SIG-M5 treated with dmso at 0.1 percent for 504 hours (cell line): ENCODE measurements at regions not wholly inside any gene's neighbourhood (a gene's known extent, or its start where the extent isn't known, plus 50 kb on each side); places are given as distances from the start of the nearest gene placed in this dataset.

Experiments used
- DNase-seq: peaks from one replicate; lab custom pipeline; 2025; ENCODE audit not compliant: unreplicated experiment; lab: John Stamatoyannopoulos, UW

DNA sequence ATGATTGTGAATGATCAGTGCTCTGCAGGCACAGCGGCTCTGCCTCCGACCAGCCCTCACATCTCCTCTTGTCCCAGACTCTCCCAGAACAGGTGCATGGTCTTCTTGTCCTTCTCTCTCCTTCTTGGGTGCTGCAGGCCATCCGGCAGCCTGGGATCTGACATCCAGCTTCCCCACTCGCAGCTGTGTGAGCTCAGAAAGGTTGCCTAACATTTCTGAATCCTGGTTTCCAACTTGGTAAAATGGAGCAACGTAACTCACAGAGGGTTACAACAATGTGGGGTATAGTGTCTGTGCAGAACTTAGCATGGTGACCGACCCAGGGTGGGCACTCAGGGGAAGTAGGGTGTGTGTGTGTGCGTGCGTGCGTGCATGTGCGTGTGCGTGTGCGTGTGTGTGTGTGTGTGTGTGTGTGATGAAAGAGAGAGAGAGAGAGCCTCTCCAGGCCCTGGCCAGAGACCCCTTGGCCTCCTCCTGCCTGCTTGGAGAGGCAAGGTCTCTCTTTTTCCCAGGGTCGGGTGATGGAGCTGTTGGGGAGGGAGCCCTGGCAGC, 110.1 kb downstream of the SNX5 start:
- no peak for DNase-seq

DNA sequence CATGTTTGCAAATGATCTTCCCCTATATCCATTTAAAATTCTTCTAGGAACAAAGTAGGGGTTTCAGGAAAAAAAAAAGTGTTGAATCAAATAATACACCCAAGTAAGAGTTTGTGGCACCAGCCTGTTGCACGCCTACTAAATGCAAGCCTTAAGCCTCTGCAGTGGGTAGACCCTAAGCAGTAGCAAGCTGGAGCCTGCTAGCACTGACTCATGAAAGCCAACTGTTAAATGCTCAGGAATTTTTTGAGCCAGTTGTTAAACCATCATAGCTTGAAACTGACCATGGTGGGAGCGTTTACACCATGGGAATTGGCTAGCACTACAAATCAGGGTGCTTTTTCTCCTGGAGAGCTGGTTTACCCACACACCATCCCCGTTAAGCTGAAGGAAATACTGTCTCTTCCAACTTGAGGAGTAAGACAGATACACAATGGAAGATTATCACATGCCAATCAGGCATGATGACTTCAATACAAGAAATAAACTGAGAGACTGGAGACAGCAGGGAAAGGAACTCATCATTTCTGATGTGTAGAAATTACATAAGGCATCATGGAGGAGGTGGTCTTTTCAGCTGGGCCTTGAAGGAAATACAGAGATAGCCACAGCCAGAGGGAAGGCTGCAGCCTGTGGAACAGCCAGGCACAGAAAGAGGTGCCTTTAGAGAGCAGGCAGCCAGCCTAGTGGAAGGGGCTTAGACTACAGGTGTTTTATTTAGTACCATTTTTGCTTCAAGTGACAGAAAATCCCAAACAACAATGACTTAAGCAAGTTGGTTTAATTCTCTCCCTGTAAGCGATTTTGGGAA, 110.8 kb downstream of the SNX5 start:
- DNase-seq: no peak

DNA sequence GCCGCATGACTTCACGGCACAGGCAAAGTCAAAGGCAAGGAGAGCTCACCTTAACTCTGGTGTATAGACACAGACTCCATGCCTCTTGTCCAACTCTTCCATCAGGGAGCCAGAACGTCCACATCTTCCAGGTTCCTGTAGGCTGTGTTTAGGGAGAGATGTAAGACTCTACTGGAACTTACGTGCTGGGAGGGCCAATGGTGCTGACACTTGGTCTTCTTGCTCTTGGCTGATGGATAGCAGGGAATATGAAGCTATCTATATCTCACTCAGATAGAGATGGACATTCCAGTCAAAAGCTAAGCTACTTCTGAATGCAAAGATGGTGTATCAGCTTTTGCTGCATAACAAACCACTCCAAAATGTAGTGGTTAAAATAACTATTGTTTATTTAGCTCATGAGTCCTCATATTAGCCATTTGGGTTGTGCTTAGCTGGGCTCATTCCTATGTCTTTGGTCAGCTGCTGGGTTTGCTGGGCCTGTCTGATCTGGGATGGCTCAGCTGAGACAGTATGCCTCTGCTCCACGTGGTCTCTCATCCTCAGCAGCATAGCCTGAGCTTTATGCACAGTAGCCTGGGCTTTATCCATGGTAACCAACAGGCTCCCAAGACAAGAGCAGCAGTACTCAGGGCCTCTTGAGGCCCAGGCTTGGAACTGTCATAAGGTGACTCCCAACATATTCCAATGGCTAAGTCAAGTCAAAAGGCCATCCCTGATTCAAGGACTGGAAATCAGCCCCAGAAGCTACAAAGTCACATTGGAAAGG, 111.6 kb downstream of the SNX5 start:
- DNase-seq: no peak

DNA sequence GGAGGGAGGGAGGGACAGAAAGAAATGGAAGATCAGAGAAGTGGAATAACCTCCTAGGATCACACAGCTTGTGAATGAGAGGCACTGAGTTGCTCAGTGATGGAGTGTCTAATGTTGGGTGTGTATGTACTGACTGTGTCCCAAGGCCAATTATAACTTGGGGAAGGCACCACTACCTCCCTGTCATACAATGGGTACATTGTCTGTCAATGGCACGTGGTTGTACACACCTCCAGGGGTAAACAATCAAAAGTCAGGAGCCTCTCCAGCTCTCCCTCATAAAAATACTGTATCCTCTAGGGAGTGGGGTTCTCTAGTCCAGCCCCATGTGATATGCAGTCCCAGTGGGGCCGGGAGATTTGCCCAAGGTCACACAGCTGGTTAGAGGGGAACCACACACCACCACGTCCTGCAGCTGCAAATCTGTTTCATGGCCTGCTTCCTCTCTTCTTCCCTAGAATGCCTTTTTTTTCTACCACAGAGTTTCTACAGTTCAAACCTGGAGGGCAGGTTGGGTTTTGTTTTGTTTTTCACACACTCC, 112.5 kb downstream of the SNX5 start:
- no peak for DNase-seq

DNA sequence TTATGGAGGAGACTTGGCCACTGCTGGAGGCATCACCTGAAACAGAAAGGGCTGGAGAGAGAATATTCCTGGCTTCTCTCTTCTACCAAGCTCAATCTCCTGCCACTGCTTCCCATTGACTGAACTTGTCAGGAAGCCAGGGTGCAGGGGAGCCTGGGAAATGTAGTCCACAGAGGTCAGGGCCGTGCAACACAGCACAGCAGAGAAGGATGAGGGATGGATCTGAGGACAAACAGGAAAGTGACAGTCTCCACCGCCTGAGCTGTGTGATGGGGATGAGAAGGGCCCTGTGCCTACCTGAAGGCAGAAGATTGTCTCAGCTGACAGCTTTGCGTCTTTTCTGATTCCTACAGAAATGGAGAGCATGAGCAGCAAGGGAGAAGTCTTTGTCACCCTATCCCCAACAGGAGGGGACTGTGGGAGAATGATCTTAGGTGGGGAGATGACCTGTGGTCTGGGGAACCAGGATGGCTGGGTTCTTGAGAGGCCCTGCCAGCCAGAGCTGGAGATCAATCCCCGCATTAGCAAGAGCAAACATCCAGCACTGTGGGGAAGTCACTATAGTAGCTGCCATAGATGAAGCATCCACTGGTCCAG, 114.2 kb downstream of the SNX5 start:
- DNase-seq: no peak

DNA sequence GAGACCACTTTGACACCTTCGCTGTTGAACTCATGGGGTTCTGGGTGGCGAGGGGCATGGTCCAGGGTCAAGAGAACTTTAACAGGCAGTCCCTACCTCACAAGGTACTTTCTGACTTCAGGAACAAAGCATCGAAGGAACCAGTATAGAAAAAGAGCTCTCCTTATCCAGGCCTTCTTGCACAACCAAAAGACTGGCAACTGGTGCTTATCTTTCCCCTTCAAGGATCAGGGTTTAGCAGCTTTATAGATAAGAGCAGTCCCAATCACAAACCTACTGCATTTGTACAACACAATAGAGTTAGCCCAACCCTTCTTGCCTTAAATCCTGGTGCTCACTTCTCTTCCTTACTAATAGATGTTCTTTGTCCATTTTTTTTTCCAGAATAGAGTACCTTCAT, 116.3 kb downstream of the SNX5 start:
- DNase-seq: no peak

DNA sequence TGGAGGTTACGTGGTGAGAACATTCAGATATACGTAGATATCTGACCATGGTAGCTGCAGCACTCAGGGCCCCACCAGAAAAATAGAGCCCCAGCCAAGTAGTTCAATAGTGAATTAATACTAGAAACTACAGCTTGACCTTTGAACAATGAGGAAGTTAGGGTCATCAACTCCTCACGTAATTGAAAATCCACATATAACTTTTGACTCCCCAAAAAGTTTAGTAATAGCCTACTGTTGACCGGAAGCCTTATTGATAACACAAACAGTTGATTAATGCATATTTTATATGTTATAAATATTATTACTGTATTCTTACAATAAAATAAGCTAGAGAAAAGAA, 117.9 kb downstream of the SNX5 start:
- no peak for DNase-seq

DNA sequence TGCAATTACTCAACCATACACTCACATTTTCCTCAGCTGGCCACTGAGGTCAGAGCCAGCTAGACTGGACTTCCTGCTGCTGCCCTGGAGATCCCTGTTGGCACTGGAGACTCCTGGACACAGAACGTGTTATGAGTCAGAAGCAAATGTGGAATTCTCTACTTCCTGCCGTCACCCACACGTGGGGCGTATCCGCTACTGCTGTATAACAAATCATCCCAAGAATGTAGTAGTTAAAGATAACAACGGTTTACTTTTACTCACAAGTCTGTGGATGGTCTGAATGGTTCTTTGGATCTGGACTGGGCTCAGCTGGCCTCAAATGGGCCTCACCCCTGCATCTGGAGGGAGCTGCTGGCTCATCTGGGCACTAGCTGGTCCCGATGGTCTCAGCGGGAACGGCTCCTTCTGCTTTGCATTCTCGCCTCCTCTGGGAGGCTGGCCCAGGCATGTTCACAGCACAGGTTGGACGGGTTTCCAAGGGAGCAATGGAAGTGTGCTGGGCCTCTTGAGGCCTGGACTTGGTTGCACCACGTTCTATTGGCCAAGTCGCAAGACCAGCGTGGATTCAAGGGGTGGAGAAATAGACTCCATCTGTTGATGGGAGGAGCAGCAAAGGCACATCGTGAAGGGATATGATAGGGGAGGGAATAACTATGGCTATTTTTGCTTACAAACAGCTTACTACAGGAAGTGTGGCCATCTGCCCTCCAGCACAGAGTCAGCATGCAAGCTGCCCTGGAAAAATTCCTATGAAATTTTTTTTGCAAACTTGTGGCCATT, 118.5 kb downstream of the SNX5 start:
- DNase-seq: no peak

DNA sequence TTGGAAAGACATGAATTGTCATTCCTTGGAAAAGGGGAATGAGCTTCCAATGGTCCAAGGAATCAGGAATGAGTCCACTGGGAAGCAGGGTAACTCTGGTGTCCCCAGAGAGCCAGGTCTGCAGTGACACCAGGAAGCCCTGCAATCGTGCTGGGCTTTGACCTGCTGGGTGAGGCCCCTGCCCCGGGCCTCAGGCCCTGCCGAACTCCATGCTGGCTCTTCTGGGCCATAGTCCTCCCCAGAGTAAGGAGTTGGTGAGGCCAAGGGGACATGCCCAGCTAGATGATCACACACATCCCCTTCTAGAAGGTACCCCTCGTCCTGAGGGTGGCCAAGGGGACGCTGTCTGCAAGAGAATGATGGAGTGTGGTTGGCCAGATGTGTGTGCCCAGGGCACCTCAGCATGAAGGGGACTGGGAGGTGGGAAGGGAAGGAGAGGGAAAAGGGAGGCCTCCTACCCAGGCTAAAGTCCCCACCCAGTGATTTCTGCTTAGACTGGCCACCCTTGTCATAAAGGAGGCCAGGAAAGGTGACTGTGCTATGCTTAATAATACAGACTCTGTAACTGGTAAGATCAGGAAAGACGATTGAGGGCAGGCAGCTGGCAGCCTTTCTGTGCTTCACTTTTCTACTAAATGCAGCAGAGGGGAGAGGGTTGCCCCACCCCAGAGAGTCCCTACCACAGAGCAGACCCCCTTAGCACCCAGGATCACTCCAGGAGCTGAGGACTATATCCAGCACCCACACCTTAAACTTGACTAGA, 119.3 kb downstream of the SNX5 start:
- no peak for DNase-seq

DNA sequence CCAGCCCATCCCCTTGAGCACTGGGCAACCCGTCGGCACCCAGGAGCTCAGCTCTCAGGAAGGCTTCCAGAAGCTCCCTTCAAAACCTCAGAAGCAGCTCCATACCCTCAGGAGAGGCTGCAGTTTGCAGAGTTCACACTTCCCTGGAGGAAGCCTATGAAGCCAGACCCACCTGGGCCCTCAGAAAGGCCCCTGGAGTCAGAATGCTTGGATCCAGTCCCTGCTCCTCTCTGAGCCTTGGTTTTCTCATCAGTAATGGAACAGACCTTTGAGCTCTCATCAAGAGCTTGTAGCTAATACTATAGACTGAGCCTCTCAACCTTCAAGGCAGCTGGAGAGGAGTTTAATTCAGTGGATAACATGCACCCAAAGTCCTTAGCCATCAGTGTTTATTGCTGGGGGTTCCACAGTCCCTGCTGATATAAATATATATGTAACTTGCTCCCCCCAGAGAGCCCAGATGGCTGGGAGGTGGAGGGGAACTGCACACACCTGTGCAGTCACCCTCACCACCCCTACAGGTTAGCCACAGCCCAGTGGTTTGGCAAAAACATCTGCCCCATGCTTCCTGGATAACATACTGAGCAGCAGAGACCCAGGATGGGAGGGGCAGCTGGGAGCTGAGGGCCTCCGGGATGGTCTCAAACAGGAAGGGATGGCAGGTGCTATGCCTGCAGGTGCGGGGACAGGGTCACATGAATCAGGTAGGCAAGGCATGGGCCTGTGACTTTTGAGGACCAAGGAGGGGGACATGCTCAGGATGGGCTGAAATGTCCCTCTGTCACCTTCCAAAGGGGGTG, 120.1 kb downstream of the SNX5 start:
- DNase-seq: no peak

DNA sequence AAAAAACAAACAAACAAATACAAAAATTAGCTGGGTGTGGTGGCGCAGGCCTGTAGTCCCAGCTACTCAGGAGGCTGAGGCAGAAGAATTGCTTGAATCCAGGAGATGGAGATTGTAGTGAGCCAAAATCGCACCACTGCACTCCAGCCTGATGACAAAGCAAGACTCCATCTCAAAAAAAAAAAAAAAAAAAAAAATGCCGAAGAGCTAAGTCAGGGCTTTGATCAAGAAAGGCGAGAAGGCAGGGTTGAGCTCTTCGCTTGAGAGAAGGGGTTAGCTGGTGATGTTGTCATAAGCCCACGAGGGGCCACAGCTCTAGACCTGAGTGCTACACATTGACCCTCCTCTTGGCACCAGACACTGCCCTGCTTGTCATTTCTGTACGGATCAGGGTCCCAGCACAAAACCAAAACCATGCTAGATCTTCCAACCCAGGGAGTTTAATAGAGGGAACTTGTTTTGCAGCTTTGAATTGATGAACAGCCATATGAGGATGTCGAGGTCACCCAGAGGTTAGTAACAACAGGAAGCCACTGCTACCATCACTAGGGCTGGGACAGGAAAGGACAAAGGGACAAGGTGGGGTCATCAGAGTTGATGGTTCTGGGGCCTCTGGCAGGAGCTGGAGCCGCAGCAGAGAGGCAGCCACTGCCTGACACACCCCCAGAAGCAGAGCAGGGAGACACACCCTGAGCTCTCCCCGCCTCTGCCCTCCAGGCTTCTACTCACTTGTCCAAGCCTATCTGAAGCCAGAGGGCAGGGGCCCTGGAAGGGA, 122.7 kb downstream of the SNX5 start:
- no peak for DNase-seq

DNA sequence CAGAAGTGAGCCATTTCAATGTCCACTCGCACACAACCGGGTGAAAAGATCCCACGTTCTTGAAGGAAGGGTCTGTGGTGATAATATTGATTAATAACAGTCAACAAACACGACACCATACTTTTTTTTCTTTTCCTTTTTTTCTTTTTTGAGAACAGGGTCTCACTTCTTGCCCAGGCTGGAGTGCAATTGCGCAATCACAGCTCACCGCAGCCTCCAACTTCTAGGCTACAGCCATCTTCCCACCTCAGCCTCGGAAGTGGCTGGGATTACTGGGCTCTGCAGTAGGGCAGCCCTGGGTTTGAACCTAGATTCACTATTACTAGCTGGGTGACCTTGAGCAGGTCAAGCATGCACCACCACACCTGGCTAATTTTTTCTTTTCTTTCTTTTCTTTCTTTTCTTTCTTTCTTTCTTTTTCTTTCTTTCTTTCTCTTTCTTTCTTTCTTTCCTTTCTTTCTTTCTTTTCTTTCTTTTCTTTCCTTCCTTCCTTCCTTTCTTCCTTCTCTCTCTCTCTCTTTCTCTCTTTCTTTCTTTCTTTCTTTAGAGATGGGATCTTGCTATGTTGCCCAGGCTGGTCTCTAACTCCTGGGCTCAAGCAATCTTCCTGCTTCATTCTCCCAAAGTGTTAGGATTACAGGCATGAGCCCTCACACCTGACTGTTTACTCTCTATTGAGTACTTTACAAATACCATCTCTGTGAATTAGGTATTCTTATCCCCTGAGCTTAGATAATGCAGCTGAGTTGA, 123.9 kb downstream of the SNX5 start:
- DNase-seq: no peak

DNA sequence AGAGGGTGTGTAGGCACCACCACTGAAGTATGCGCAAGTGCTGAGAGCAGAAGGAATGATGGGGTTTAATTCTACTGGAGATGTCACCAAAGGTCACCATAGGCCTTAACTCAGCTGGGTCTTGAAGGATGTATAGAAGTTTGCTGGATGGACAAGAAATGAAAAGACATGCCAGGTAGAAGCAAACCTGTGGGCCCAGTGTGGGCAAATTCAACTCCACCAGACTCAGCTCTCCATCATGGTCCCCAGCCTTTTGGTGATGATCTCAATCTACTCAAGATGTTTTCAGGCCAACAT, 124.5 kb downstream of the SNX5 start:
- no peak for DNase-seq

DNA sequence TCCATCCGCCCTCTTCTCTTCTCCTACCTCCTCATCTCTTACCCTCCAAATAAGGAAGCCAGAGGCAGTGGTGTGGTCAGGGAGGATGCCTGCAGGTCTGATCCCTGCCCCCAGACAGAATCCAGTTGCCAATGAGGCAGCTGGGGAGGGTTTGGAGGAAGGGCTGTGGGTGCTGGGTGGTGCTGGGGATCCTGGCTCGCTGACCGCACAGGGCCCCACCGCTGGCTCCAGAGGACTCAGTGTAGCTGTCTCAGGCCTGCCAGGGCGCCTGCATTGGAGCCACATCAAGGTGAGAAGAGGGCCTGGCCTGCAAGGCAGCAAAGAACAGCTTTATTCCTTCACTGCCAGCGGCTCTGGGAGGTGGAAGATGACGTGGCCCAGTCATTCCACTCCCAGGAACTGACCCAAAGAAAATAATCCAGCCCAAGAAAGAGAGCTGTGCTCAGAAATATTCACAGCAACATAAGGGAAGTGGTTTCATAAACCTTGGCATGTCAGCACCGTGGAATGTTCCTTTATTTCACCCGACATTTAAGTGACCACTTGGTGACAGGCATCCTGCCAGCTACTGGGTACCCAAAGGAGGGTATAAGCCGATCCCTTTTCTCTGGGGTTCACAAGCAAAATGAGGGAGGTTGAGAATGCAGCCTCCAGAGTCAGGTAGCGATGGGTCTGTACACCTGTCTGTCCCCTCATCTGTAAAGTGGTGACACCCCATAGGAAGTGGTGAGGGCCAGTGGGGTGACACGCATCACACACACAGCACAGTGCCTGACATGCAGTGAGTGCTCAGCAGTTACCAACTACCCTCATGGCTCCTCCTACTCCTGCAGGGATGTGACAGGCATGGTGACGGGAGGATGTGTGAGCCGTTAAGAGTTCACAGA, 125.1 kb downstream of the SNX5 start:
- no peak for DNase-seq

DNA sequence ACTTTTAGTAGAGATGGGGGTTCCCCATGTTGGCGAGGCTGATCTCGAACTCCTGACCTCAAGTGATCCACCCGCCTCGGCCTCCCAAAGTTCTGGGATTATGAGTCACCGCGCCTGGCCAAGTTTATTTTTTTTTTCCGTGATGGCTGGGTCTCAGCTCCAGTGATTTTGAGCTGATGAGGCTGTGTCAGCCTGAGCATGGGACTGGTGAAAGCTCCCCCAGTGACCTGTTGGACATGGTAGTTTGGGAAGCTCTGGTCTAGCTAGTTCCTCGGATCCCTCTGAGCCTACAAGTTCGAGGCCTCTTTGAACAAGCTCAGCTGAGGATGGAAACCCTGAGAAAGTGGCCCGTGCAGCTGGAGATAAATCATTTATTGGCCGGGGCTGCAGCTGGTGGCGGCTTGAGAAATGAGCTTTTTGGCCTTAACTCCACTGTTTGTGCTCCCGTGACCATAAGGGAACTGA, 126.8 kb downstream of the SNX5 start:
- no peak for DNase-seq

DNA sequence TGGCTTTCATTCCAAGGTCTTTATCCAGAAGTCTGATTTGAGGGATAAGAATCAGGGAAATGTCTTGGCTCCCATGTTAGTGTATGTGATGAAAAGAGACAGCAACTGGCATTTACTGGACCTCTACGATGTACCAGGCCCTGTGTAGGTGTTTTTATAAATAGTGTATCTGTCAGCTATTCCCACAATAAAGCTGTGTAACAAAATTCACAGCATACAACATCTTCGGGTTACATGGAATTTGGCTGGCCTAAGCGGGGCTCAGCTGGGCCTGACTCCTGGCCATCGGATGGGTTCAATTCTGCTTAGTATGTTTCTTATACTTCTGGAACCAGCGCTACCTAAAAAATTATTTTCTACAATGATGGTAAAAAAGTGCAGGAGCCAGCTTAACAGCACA, 128.2 kb downstream of the SNX5 start:
- no peak for DNase-seq

DNA sequence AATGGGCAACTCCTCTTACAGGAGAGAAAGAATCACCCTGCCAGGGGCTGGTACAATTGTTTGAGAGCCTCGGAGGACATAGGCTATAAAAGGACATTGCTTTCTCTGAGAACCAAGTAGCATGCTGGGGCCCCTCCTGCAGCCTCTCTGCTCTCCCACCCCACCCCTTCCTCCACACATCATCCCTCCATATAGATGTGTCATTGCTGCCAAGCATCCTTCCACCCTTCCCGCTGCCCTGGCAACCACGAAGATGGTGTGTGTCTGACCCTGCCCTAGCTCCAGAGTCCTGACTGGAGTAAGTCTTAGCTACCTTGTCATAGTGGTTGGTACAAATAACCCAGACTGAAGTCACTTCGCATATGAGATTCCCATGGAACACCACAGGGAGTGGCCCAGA, 129.7 kb downstream of the SNX5 start:
- DNase-seq: no peak
